ENCODE measurements at regions not wholly inside any gene's neighbourhood (a gene's known extent, or its start where the extent isn't known, plus 50 kb on each side); places are given as distances from the start of the nearest gene placed in this dataset.

- no peak for TF ChIP-seq SMC3 (IDR thresholded peaks at IDR 0.05; ENCODE audit: low read depth, low read length)
- TF ChIP-seq CTCF (IDR thresholded peaks at IDR 0.05), result no peak
- no peak for TF ChIP-seq PBX3 (IDR thresholded peaks at IDR 0.05)
These were observed 70.6 kb upstream of the CCN2 start for GRCh38 chr6:132021552-132022375.

All from SK-N-SH (cell line).